Stimulated activated CD8-positive, alpha-beta memory T cell treated with anti-CD3 and anti-CD28 coated beads, Interleukin-15, amount 100 ng/mL, for 24 hours (primary cell): ENCODE measurements at regions not wholly inside any gene's neighbourhood (a gene's known extent, or its start where the extent isn't known, plus 50 kb on each side); places are given as distances from the start of the nearest gene placed in this dataset.
"Not testable (repeated sequence)": the region's sequence is repeated elsewhere in the genome, so short reads cannot be mapped to it uniquely, and the experiment has no call there.

Experiments
- DNase-seq: peaks from one replicate; pipeline ENCODE4 v3.0.0-alpha.2; 2020; ENCODE audit warnings: low read depth

DNA sequence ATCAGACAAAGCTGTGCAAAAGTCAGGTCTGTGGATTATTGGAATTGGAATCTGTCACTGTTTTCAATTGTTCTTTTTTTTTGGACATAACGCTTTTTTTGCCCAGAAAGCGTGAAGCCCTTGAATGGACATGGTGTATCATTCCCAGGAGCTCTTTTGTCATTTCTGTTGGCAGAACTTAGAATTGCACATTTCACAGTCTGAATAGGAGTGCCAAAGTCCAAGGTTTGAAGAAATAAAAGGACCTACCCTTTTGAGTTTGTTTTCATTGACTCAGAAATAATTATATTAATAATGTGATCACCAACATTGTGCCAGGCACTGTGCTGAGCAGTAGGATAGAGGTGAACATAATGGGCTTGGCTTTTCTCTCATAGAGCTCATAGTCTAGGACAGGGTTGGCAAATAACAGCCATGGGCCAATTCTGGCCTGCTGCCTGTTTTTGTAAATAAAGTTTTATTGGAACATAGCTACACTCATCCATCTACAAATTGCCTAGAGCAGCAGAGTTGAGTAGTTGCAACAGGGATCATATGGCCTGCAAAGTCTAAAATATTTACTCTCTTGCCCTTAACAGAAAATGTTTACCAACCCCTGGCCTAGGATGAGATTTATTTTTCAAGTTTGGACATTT, 62.6 kb upstream of the ATXN1 start:
- DNase-seq: no peak

DNA sequence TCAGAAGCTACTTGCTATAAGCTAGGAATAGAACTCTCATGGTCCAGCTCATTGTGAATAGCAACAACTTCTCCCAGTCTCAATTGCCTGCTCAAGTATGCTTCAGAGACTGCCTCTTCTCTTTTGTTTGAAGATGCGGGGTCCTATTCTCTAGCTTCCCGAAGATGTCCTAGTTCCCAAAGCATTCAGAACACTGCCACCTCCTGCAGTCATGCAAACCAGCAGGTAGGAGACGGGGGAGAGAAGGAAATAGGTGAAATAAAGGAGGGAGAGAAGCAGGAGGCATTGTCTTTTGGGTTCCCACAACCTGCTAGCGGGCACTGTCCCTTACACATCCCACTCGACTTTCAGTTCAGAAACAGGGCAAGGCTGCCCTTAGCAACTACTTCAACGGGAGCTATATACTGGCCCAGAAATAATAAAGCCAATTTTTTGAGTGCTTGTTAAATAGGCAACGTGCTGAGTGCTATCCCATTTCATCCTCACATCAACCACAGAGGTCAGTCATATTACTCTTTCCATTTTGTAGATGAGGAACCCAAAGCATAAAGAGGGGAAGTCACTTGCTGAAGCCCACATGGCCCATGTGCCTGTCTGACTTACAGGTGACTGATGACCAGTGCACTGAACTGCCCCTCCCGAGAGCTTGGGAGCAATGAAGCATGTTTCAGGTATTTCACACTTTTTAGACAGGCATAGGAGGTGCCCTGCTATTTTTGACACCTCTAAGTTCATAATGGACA, 61.9 kb upstream of the ATXN1 start:
- DNase-seq: no peak

DNA sequence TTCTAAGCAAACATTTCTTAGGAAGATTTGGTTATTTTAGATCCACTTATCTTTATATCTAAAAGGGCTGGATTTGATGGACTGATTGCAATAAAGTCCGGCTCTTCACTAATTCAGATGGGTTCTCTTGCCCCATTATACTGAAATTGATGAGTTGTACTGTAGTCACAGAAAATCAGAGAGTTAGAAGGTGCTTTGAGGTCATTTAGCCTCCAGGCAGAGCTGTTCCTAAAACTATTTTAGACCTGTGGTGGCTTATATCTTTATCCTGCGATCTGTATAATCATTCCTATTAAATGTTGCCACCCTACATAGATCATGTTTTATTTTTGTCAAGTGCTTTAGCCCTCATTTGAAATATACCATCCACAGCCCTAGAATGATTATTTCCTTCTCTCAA, 61.3 kb upstream of the ATXN1 start:
- no peak for DNase-seq

DNA sequence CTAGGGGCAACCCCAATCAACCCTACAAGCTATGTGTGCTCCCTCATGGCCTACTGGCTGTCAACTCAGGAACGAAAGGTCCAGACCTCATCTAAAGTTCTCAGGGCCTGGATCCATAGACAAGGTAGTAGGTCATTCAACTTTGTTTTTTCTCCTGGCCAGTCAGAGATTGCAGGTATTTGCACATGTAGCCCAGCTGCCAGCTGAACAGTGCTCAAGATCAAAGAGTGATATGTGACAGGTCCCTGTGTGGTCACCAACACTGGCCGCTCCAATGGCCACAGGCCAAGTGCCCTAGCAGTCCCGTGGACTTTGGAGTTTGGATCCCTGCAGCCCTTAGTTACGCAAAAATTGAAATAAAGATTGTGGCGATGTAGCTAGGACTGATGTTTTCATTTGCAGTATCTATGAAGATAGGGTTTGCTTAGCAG, 60.6 kb upstream of the ATXN1 start:
- no peak for DNase-seq

DNA sequence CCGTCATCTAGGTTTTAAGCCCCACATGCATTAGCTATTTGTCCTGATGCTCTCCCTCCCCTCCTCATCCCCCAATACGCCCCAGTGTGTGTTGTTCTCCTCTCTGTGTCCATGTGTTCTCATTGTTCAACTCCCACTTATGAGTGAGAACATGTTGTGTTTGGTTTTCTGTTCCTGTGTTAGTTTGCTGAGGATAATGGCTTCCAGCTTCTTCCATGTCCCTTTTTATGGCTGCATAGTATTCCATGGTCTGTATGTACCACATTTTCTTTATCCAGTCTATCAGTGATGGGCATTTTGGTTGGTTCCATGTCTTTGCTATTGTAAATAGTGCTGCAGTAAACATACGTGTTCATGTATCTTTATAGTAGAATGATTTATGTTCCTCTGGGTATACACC, 59.0 kb upstream of the ATXN1 start:
- not testable (repeated sequence) for DNase-seq

DNA sequence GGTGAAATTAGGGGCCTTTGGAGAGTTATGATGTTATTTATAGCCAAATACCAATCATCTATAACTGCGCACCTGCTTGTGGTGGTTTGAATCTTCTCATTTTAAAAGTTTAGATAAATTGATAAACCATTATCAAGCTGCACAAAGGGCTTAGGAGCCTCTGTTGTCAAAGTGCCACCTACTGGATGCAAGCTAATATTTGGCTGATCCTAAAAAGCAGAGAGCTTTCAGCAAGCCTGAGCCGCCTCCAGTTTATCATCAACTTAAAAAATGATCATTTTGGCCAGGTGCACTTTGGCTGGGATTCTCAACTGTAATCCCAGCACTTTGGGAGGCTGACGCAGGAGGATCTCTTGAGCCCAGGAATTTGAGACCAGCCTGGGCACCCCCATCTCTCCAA, 58.5 kb upstream of the ATXN1 start:
- DNase-seq: no peak

DNA sequence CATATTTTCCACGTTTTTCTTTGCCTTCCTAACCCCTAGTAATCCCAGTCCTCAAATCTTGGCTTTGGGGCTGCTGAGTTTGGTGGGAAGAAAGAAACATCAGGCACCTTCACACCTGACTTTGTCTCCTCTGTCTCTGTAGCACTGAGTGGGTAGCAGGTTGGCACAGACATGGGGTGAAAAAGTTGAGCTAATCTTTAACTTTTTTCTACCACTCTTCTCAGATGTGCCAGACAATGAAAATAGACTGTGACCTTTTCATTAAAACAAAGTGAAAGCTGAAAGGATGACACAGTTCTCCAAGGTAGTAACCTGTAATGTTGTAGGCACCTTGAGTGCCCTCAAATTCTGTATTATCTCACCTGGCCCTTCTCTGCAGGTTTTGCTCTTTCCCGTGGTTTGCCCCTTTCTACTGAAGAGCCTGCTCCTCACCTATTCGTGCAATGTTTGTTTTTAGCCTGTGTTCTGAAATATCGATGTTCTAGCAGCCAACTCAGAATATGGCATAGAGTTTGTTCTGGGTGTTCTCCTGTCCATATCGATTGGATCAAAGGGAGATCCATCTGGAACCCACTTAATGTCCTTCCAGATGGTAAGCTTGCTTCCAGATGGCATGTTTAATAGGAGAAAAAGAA, 57.8 kb upstream of the ATXN1 start:
- DNase-seq: no peak

DNA sequence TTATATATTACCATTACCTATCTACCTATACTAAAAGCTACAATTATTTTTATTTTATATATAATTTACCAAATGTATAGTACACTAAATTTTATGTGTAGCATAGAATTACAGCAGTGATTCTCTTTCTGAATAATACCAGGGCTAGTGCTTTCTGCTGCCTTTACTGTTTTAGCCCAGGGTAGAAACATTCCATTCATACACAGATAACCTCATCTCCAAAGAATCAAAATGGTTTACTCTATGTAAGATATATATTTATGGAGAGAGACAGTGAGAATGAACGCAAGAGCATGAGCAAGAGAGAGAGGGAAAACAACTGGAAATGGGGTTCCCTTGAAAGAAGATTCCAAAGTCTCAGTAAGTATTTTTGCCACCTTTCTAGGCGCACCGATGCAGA, 56.3 kb upstream of the ATXN1 start:
- DNase-seq: no peak

DNA sequence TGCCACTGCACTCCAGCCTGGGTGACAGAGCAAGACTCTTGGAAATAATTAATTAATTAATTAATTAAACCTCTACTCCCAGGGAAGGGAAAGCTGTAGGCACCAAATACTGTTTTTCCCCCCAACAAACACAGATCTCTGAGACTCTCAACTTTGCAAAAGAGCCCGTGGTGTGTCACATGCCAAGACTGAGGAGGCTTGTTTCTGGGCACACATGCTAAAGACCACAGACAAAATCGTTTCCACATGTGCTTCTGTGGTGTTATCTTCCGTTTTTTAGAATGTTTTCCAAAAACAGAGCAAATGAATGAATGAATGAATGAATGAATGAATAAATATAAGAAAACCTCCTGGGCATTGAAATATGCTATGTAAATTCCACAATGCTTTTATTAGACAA, 55.6 kb upstream of the ATXN1 start:
- no peak for DNase-seq

DNA sequence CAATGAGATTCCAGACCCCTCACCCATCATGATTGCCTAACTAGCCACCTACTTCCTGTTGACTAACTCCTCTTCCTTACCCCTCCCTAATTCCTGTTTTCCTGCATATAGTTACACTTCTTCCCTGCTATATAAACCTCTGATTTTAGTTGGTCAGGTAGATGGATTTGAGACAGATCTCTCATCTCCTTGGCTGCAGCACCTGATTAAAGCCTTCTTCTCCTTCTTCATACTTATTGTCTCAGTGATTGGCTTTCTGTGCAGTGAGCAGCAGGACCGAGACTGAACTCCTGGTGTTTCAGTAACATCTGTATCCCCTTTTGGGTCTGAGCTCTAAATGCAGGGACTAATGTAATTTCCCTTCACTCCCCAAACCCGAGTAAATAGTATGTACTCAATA, 51.7 kb upstream of the ATXN1 start:
- DNase-seq: no peak

DNA sequence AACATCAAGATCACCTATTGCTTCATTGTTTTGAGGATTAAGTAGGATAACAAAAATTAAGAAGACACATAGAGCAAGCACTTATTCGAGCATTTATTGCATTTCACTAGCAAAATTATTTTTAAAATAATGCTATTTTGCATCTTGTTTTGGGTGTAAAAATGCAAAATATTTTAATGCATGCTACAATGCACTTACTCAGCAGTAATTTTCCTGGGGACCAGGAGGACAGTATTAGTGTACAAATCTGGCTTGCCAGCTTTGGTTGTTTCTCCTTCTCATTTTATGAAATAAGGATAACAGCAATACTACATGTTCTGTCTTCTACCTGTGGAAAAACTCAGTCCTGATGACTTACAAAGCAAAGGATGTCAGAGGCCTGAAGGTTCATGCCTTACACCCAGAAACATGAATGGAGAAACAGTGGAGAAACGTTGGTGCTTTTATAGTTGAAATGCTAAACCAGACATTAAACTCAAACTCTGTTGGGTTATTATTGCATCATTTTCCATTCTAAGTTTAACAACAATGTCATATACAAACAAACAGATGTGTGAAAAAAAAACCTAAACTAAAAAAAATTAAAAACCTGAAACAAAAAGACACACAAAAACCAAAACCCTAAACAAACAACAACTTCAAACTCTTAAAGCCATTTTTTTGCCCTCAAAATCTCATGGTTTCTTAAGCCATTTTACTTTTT, 50.2 kb upstream of the ATXN1 start:
- DNase-seq: no peak
